ENCODE measurements at regions not wholly inside any gene's neighbourhood (a gene's known extent, or its start where the extent isn't known, plus 50 kb on each side); places are given as distances from the start of the nearest gene placed in this dataset.

GRCh38 chr5:6899221-6899620 lies 186.0 kb downstream of the TENT4A start:
- no peak overlapping the region for H4K5ac ChIP-seq (ENCODE audit: insufficient read length, low read depth, low read length)
- no peak overlapping the region for H3K56ac ChIP-seq (ENCODE audit: insufficient read length, low read depth, low read length)
- H3K9ac ChIP-seq (ENCODE audit: extremely low read depth, insufficient read length, low read length): no peak overlapping the region
- no peaks in the 10 kb centered on the region; a peak in 2 of 5 replicates for H3K9me3 Mint-ChIP-seq
- H3K4ac ChIP-seq (ENCODE audit: low read depth, low read length): no peak overlapping the region
- H3K36me3 Mint-ChIP-seq (ENCODE audit: insufficient read depth in 1 of 3, low read depth in 3 of 3): no peaks in the 10 kb centered on the region
- no peak overlapping the region for H2AFZ ChIP-seq (ENCODE audit: low read length)
- H3K18ac ChIP-seq (ENCODE audit: insufficient read length, low read depth, low read length): no peak overlapping the region
- no peak overlapping the region for H2BK5ac ChIP-seq (ENCODE audit: insufficient read length, low read length)
- no peak overlapping the region for H2BK20ac ChIP-seq (ENCODE audit: low read depth, low read length, poor library complexity, severe bottlenecking)
- 0 out of 2 replicates have a peak, but pooled peaks cover 2% of the 10 kb centered on the region for H3K27me3 Mint-ChIP-seq (ENCODE audit: low read depth)
- H2BK15ac ChIP-seq (ENCODE audit: low read depth, low read length): no peak overlapping the region
- H3K27ac ChIP-seq (ENCODE audit: insufficient read length, low read depth, low read length): no peak overlapping the region
- no peaks in the 10 kb centered on the region for H3K4me1 ChIP-seq (ENCODE audit: insufficient read depth, low read length)
- TF ChIP-seq CTCF (conservative IDR thresholded peaks at IDR 0.05): no peak
- no peak overlapping the region for H3T11ph ChIP-seq (ENCODE audit: low read length)
- H3K4me2 ChIP-seq (ENCODE audit: insufficient read depth, insufficient read length, low read length): no peak overlapping the region
- H3K27me3 ChIP-seq (ENCODE audit: insufficient read depth, low read length): no peaks in the 10 kb centered on the region
- no peak overlapping the region for H3K4me3 Mint-ChIP-seq
- H3K79me1 ChIP-seq (ENCODE audit: insufficient read depth, low read depth, low read length, poor library complexity, severe bottlenecking): no peaks in the 10 kb centered on the region
- H2BK120ac ChIP-seq (ENCODE audit: low read depth, low read length, poor library complexity, severe bottlenecking): no peak overlapping the region
- H3K27ac Mint-ChIP-seq: no peak overlapping the region
- no peak overlapping the region for H2BK12ac ChIP-seq (ENCODE audit: insufficient read length, low read depth, low read length)
- H3K23ac ChIP-seq (ENCODE audit: insufficient read length, low read depth, low read length): no peak overlapping the region
- H4K91ac ChIP-seq (ENCODE audit: insufficient read length, low read depth, low read length): no peak overlapping the region
- no peak overlapping the region for H3K14ac ChIP-seq (ENCODE audit: insufficient read depth, low read length)
- no peak overlapping the region for H2AK5ac ChIP-seq (ENCODE audit: insufficient read length, low read length)
- H4K20me1 ChIP-seq (ENCODE audit: control insufficient read depth, insufficient read depth, insufficient read length): no peaks in the 10 kb centered on the region
- H3K79me2 ChIP-seq (ENCODE audit: insufficient read depth, low read length): no peaks in the 10 kb centered on the region
- H3K9me3 ChIP-seq (ENCODE audit: control insufficient read depth, low read depth, low read length): no peaks in the 10 kb centered on the region
- no peak overlapping the region for H4K8ac ChIP-seq (replicated peaks; ENCODE audit: insufficient read length, low read depth, low read length)
- no CpG with 5 or more reads among the region's 9 CpGs for WGBS (ENCODE audit: extremely low coverage, insufficient read length, low lambda C conversion rate)
- H3K23me2 ChIP-seq (ENCODE audit: insufficient read length, low read depth, low read length, poor library complexity, severe bottlenecking): no peaks in the 10 kb centered on the region
- DNase-seq: no peak
- peaks cover 4 to 6% of the 10 kb centered on the region in 2 experiments; a peak in 2 of 4 replicates for H3K4me1 Mint-ChIP-seq

Measured in H9 (cell line).